ENCODE measurements at regions not wholly inside any gene's neighbourhood (a gene's known extent, or its start where the extent isn't known, plus 50 kb on each side); places are given as distances from the start of the nearest gene placed in this dataset.

DNA sequence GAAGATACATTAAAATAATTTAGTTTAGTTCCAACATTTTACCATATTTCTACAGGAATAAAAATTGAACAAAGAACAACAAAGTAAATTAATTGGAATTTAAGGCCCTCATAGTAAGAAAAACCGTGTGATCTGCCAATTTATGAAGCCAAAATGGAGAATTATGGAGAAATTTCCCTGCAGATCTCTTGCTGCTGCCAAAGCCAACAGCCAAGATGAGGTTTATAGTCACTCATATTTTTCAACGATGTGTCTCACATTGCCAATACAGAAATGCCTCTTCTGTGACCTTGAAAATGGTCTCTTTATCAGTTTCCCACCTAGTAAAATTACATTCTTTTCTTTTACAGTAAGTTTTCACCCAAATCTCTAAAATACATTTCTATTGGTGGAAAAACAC lies 317.2 kb upstream of the FIGN start:
- TF ChIP-seq EZH2 (IDR thresholded peaks at IDR 0.05; ENCODE audit: insufficient read depth, poor library complexity, severe bottlenecking) (no peak), EZH2phosphoT487 (IDR thresholded peaks at IDR 0.05; ENCODE audit: insufficient read depth, low read depth) (no peak)
